SK-N-SH treated with all-trans-retinoic acid at 6 μM for 48 hours (cell line): ENCODE measurements at regions not wholly inside any gene's neighbourhood (a gene's known extent, or its start where the extent isn't known, plus 50 kb on each side); places are given as distances from the start of the nearest gene placed in this dataset.

Experiments used
- ESRRG ChIP-seq: fragments of 250-450 bp; sonication (Bioruptor Pico); IDR thresholded peaks from 2 replicates; pipeline ENCODE4 v1.6.1; 2021; ENCODE audit warnings: mild to moderate bottlenecking
- GLIS3 ChIP-seq: fragments of 250-450 bp; sonication (Bioruptor Pico); IDR thresholded peaks from 2 replicates; pipeline ENCODE4 v1.5.0; 2020; ENCODE audit warnings: mild to moderate bottlenecking, moderate library complexity
- PATZ1 ChIP-seq: fragments of 250-450 bp; sonication (Bioruptor Pico); IDR thresholded peaks from 2 replicates; pipeline ENCODE4 v1.8.0; 2020; ENCODE audit warnings: mild to moderate bottlenecking, moderate library complexity, borderline replicate concordance
- PPARA ChIP-seq: fragments of 250-450 bp; sonication (Bioruptor Pico); IDR thresholded peaks from 2 replicates; pipeline ENCODE4 v1.5.0; 2020; ENCODE audit warnings: mild to moderate bottlenecking, borderline replicate concordance
- RARB ChIP-seq: fragments of 250-450 bp; sonication (Bioruptor Pico); IDR thresholded peaks from 2 replicates; pipeline ENCODE4 v1.8.0; 2021; ENCODE audit warnings: mild to moderate bottlenecking, moderate library complexity
- TCF4 ChIP-seq: fragments of 250-450 bp; sonication (Bioruptor Pico); IDR thresholded peaks from 2 replicates; pipeline ENCODE4 v1.8.0; 2021; ENCODE audit warnings: mild to moderate bottlenecking, moderate library complexity, borderline replicate concordance
- TOX ChIP-seq: fragments of 250-450 bp; sonication (Bioruptor Pico); IDR thresholded peaks from 2 replicates; pipeline ENCODE4 v1.8.0; 2021; ENCODE audit warnings: mild to moderate bottlenecking, moderate library complexity, borderline replicate concordance
- ZFP30 ChIP-seq: fragments of 450-650 bp; formaldehyde crosslinking; IDR thresholded peaks from 2 replicates; pipeline ENCODE4 v1.5.0; 2022; ENCODE audit warnings: mild to moderate bottlenecking, moderate library complexity
- ZNF565 ChIP-seq: fragments of 450-650 bp; formaldehyde crosslinking; conservative IDR thresholded peaks from 2 replicates; pipeline ENCODE4 v1.5.0; 2020; ENCODE audit warnings: low read depth, mild to moderate bottlenecking, moderate library complexity
- TF ChIP-seq, protein P1 (sequence below): fragments of 250-450 bp; sonication (Bioruptor Pico); IDR thresholded peaks from 2 replicates; pipeline ENCODE4 v1.8.0; 2021; ENCODE audit warnings: low read depth, mild to moderate bottlenecking, moderate library complexity, borderline replicate concordance

DNA sequence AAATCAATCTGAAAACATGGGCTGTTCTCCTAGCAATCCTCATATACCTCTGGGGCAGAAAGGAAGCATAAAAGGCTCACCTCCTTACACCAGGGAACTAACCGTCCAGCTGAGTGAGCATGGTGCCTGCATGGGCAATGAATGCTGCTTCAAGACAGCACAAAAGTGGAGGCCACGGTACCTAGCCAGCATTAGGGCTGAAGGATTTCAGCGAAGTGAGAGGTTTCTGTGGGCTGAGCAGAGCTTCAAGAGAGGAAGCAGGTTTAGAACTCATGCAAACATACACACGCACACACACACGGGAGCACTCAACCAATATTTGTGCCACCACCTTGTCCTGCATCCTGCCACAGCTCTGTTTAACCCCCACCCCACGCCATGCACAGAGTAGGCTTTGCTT lies 838.5 kb upstream of the TMEM132C start:
- TF ChIP-seq ZNF565, result no peak
- TF ChIP-seq RARB, result no peak
- no peak for TF ChIP-seq PATZ1 (CRISPR knock-in tag)
- no peak for TF ChIP-seq TCF4 (CRISPR knock-in tag)
- TF ChIP-seq GLIS3 (CRISPR knock-in tag), result no peak
- TF ChIP-seq ESRRG (CRISPR knock-in tag), result no peak
- no peak for TF ChIP-seq ZFP30
- TF ChIP-seq, protein P1, sequence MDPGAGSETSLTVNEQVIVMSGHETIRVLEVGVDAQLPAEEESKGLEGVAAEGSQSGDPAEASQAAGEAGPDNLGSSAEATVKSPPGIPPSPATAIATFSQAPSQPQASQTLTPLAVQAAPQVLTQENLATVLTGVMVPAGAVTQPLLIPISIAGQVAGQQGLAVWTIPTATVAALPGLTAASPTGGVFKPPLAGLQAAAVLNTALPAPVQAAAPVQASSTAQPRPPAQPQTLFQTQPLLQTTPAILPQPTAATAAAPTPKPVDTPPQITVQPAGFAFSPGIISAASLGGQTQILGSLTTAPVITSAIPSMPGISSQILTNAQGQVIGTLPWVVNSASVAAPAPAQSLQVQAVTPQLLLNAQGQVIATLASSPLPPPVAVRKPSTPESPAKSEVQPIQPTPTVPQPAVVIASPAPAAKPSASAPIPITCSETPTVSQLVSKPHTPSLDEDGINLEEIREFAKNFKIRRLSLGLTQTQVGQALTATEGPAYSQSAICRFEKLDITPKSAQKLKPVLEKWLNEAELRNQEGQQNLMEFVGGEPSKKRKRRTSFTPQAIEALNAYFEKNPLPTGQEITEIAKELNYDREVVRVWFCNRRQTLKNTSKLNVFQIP (CRISPR knock-in tag), result no peak
- TF ChIP-seq PPARA (CRISPR knock-in tag), result no peak
- no peak for TF ChIP-seq TOX (CRISPR knock-in tag)
